GM23248 (cell line): ENCODE measurements at regions not wholly inside any gene's neighbourhood (a gene's known extent, or its start where the extent isn't known, plus 50 kb on each side); places are given as distances from the start of the nearest gene placed in this dataset.

Experiments
- DNase-seq: peaks from one replicate; pipeline ENCODE4 v3.0.0-alpha.2; 2015
- H2AFZ ChIP-seq: fragments of 200-600 bp; sonication (generic); 2 replicates; pipeline ENCODE4 v1.6.1; 2016; ENCODE audit warnings: antibody characterized with exemption
- H3F3A ChIP-seq: fragments of 200-600 bp; sonication (generic); 2 replicates; pipeline ENCODE4 v1.6.1; 2016; ENCODE audit warnings: mild to moderate bottlenecking, antibody characterized with exemption, mixed run types; ENCODE audit not compliant: insufficient read depth
- H3K27ac ChIP-seq: fragments of 200-600 bp; sonication (generic); 2 replicates; pipeline ENCODE4 v1.5.1; 2016; ENCODE audit warnings: mild to moderate bottlenecking
- H3K27me3 ChIP-seq: fragments of 200-600 bp; sonication (generic); replicated peaks from 2 replicates; pipeline ENCODE4 v1.6.1; 2016; ENCODE audit warnings: mild to moderate bottlenecking; ENCODE audit not compliant: insufficient read depth
- H3K36me3 ChIP-seq: fragments of 200-600 bp; sonication (generic); 2 replicates; pipeline ENCODE4 v1.6.1; 2016; ENCODE audit warnings: low read depth, mild to moderate bottlenecking
- H3K4me1 ChIP-seq: fragments of 200-600 bp; sonication (generic); 2 replicates; pipeline ENCODE4 v1.6.1; 2016; ENCODE audit warnings: mild to moderate bottlenecking; ENCODE audit not compliant: insufficient read depth
- H3K4me2 ChIP-seq: fragments of 200-600 bp; sonication (generic); one replicate; pipeline ENCODE4 v1.6.1; 2016; ENCODE audit warnings: mild to moderate bottlenecking; ENCODE audit not compliant: unreplicated experiment
- H3K4me3 ChIP-seq: fragments of 200-600 bp; sonication (generic); 2 replicates; pipeline ENCODE4 v1.5.1; 2016; ENCODE audit warnings: mild to moderate bottlenecking
- H3K79me2 ChIP-seq: fragments of 200-600 bp; sonication (generic); 2 replicates; pipeline ENCODE4 v1.6.1; 2016; ENCODE audit warnings: mild to moderate bottlenecking; ENCODE audit not compliant: insufficient read depth
- H3K9ac ChIP-seq: fragments of 200-600 bp; sonication (generic); 2 replicates; pipeline ENCODE4 v1.6.1; 2016; ENCODE audit warnings: mild to moderate bottlenecking
- H3K9me2 ChIP-seq: fragments of 200-600 bp; sonication (generic); 2 replicates; pipeline ENCODE4 v1.6.1; 2016; ENCODE audit warnings: mixed run types, mild to moderate bottlenecking, moderate library complexity; ENCODE audit not compliant: insufficient read depth
- H3K9me3 ChIP-seq: fragments of 200-600 bp; sonication (generic); one replicate; pipeline ENCODE4 v1.6.1; 2017; ENCODE audit warnings: low read depth
- H4K20me1 ChIP-seq: fragments of 200-600 bp; sonication (generic); 2 replicates; pipeline ENCODE4 v1.6.0; 2016; ENCODE audit not compliant: insufficient read depth
- EZH2 ChIP-seq: fragments of 200-600 bp; sonication (generic); IDR thresholded peaks from 2 replicates; pipeline ENCODE4 v1.6.1; 2018; ENCODE audit warnings: antibody characterized with exemption, mild to moderate bottlenecking; ENCODE audit not compliant: insufficient read depth, poor library complexity, severe bottlenecking
- EZH2phosphoT487 ChIP-seq: fragments of 200-600 bp; sonication (generic); IDR thresholded peaks from 2 replicates; pipeline ENCODE4 v1.6.1; 2018; ENCODE audit warnings: antibody characterized with exemption, moderate library complexity, mild to moderate bottlenecking, low read depth; ENCODE audit not compliant: insufficient read depth
- WGBS, 2 experiments: methylation state at CpG; one replicate each; pipeline ENCODE4 v1.1.6; 2015 to 2017; ENCODE audit warnings: low lambda C conversion rate in 2 of 2, low coverage in 1 of 2; ENCODE audit errors: missing lambda C conversion rate in 2 of 2; 5-methylcytosine and 5-hydroxymethylcytosine counted together
- in situ Hi-C: fragments of 300-500 bp; cut with MboI; formaldehyde crosslinking; loops from 2 replicates; pipeline ENCODE4 v1.15.0; 2020

DNA sequence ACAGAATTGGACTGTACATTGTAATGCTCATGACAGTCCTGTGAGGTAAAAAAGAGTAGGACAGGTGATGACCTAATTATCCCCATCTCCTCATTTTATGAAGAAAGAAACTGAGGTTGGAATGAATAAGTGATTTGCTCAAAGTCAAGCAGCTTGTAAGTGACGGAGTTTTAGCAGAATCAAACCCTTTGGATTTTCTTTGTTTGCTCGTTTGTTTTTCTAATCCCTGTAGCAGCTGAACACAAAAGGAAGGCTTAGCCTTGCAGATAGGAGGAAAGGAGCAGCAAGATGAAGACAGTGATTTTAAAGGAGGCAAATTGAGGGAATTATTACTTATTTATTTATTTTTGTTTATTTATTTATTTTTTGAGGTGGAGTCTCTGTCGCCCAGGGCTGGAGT lies 528.4 kb upstream of the AMOT start:
- 70% methylated on average over 3 of the region's 3 CpGs for WGBS, 2 experiments
- no peaks in the 10 kb centered on the region for H3K4me1 ChIP-seq

GRCh38 chrX:113353134-113353533 lies 512.5 kb upstream of the AMOT start:
- no peak overlapping the region for H3K4me3 ChIP-seq
- in situ Hi-C loops: no loop called here
- no peaks in the 10 kb centered on the region for H3K36me3 ChIP-seq
- no peaks in the 10 kb centered on the region for H3K9me2 ChIP-seq
- no peaks in the 10 kb centered on the region for H3F3A ChIP-seq
- TF ChIP-seq EZH2 (no peak), EZH2phosphoT487 (no peak)
- H4K20me1 ChIP-seq: no peaks in the 10 kb centered on the region
- DNase-seq: no peak
- H3K4me1 ChIP-seq: no peaks in the 10 kb centered on the region
- no peak overlapping the region for H3K4me2 ChIP-seq
- H3K9ac ChIP-seq: no peak overlapping the region
- WGBS, 2 experiments: 80 to 90% methylated on average over 6 of the region's 9 CpGs
- H3K27me3 ChIP-seq: no peaks in the 10 kb centered on the region
- H2AFZ ChIP-seq: no peak overlapping the region
- H3K9me3 ChIP-seq: no peaks in the 10 kb centered on the region
- H3K27ac ChIP-seq: no peak overlapping the region
- no peaks in the 10 kb centered on the region for H3K79me2 ChIP-seq

More for the DNA sequence above, 528.4 kb upstream of the AMOT start:
- H4K20me1 ChIP-seq: no peaks in the 10 kb centered on the region
- no peak overlapping the region for H3K27ac ChIP-seq
- no peaks in the 10 kb centered on the region for H3F3A ChIP-seq
- no peaks in the 10 kb centered on the region for H3K79me2 ChIP-seq
- H3K4me2 ChIP-seq: no peak overlapping the region
- H3K9me3 ChIP-seq: no peaks in the 10 kb centered on the region
- TF ChIP-seq EZH2 (no peak), EZH2phosphoT487 (no peak)
- H3K36me3 ChIP-seq: no peaks in the 10 kb centered on the region
- H3K4me3 ChIP-seq: no peak overlapping the region
- no peaks in the 10 kb centered on the region for H3K9me2 ChIP-seq
- H3K9ac ChIP-seq: no peak overlapping the region
- in situ Hi-C loops: no loop called here
- DNase-seq: no peak
- no peak overlapping the region for H2AFZ ChIP-seq
- H3K27me3 ChIP-seq: no peaks in the 10 kb centered on the region

DNA sequence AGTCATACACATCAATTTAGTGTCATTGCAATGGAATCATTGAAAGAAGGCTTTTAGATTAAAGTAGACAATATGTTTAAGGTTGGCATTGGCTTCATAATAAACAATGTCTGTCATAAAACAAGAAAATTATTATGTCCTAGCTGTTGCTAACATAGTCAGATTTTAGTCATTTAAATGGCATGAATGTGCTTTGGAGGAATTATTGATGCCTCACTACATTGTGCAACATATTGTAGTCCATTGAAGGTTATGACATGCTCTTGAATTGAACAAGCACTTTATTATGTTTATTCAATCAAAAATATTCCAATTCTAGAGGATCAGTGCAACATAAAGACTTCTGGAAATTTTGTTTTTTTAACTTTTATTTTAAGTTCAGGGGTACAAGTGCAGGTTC lies 489.8 kb upstream of the AMOT start:
- no peak overlapping the region for H3K4me3 ChIP-seq
- DNase-seq: peak; percentile 54
- H3K27ac ChIP-seq: peak overlapping the region; percentile 30; the same call in 1 of the 2 replicates
- H4K20me1 ChIP-seq: no peaks in the 10 kb centered on the region
- H3K9ac ChIP-seq: no peak overlapping the region
- no peak for TF ChIP-seq EZH2phosphoT487
- no peaks in the 10 kb centered on the region for H3K36me3 ChIP-seq
- no peaks in the 10 kb centered on the region for H3F3A ChIP-seq
- no peak overlapping the region for H3K4me2 ChIP-seq
- in situ Hi-C loops: no loop called here
- H3K9me2 ChIP-seq: no peaks in the 10 kb centered on the region
- H2AFZ ChIP-seq: no peak overlapping the region
- no peaks in the 10 kb centered on the region for H3K27me3 ChIP-seq
- no peaks in the 10 kb centered on the region for H3K9me3 ChIP-seq
- H3K79me2 ChIP-seq: no peaks in the 10 kb centered on the region
- H3K4me1 ChIP-seq: peaks cover 8% of the 10 kb centered on the region; the same call in 1 of the 2 replicates

DNA sequence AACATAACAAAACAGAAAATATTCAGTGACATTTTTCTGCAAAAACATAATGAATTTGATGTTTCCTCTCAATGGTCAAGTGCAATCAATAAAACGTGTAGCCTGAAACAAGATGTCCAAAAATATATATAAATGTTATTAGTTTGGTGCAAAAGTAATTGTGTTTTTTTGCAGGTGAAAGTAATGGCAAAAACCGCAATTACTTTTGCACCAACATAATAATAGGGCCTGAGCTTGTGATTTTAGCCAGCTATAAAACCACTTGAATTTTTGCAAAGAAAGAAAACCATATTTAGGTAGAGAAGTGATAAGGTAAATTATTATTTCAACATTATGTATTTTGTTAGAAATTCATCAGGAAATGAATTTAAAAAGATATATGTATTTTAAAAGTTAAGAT lies 475.3 kb upstream of the AMOT start:
- no peaks in the 10 kb centered on the region for H3K9me3 ChIP-seq
- TF ChIP-seq EZH2 (no peak), EZH2phosphoT487 (no peak)
- no peak for DNase-seq
- H3K4me2 ChIP-seq: no peak overlapping the region
- 58 to 61% methylated on average over 2 of the region's 2 CpGs for WGBS, 2 experiments
- H3K36me3 ChIP-seq: no peaks in the 10 kb centered on the region
- H3F3A ChIP-seq: no peaks in the 10 kb centered on the region
- H4K20me1 ChIP-seq: no peaks in the 10 kb centered on the region
- H3K9me2 ChIP-seq: no peaks in the 10 kb centered on the region
- no peaks in the 10 kb centered on the region for H3K27me3 ChIP-seq
- no peak overlapping the region for H3K27ac ChIP-seq
- H3K79me2 ChIP-seq: no peaks in the 10 kb centered on the region
- in situ Hi-C loops: no loop called here
- no peak overlapping the region for H3K9ac ChIP-seq
- no peak overlapping the region for H3K4me3 ChIP-seq
- H2AFZ ChIP-seq: no peak overlapping the region
- no peaks in the 10 kb centered on the region for H3K4me1 ChIP-seq

DNA sequence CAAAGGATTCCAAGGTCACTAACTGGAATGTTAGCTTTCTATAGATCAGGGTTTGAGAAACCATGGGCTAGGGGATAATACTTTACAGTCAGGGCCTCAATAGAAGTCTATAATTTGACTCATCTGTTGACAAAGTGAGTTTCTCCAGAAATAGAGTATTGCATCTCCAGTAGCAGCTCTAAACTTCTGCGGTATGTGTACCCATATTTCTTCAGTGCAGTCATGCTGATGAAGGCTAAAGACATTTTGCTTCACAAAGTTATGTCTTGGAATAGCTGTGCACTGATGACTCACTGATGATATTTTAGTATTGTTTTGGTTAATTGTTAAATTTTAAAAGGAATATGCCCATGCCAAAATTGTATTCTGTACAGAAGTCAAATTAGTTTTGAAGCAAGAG lies 464.9 kb upstream of the AMOT start:
- H3K79me2 ChIP-seq: no peaks in the 10 kb centered on the region
- WGBS, 2 experiments: 0 to 6% methylated on average over 1 of the region's 1 CpG
- no peaks in the 10 kb centered on the region for H3K27me3 ChIP-seq
- no peak overlapping the region for H2AFZ ChIP-seq
- no peak overlapping the region for H3K4me3 ChIP-seq
- no peaks in the 10 kb centered on the region for H3K4me1 ChIP-seq
- H3K9me2 ChIP-seq: no peaks in the 10 kb centered on the region
- in situ Hi-C loops: no loop called here
- DNase-seq: peak; percentile 82
- no peak overlapping the region for H3K4me2 ChIP-seq
- peaks cover 4% of the 10 kb centered on the region; the same call in 1 of the 2 replicates for H3F3A ChIP-seq
- no peak overlapping the region for H3K9ac ChIP-seq
- H3K9me3 ChIP-seq: no peaks in the 10 kb centered on the region
- no peak for TF ChIP-seq EZH2phosphoT487
- TF ChIP-seq EZH2: no peak
- H3K36me3 ChIP-seq: no peaks in the 10 kb centered on the region
- no peaks in the 10 kb centered on the region for H4K20me1 ChIP-seq
- peak overlapping the region; percentile 50 for H3K27ac ChIP-seq
